ENCODE measurements at regions not wholly inside any gene's neighbourhood (a gene's known extent, or its start where the extent isn't known, plus 50 kb on each side); places are given as distances from the start of the nearest gene placed in this dataset.

- H2BK12ac ChIP-seq (ENCODE audit: low read length): no peak overlapping the region
- H3K79me1 ChIP-seq (ENCODE audit: low read length): no peaks in the 10 kb centered on the region
- H2AFZ ChIP-seq (ENCODE audit: insufficient read depth, low read length, poor library complexity): no peak overlapping the region
- no peak overlapping the region for H3K4me3 ChIP-seq (ENCODE audit: low read depth, low read length)
- H2AK5ac ChIP-seq (ENCODE audit: low read length): no peak overlapping the region
- no peak overlapping the region for H4K12ac ChIP-seq (ENCODE audit: low read depth, low read length)
- H3K18ac ChIP-seq (ENCODE audit: low read length): no peak overlapping the region
- no peaks in the 10 kb centered on the region for H3K27me3 ChIP-seq (ENCODE audit: insufficient read depth, low read length)
- no peak overlapping the region for H3K14ac ChIP-seq (ENCODE audit: low read length)
- no peak overlapping the region for H2BK120ac ChIP-seq (ENCODE audit: insufficient read depth, low read length, poor library complexity)
- H3K79me2 ChIP-seq (ENCODE audit: control insufficient read depth, insufficient read depth, low read length, poor library complexity): no peaks in the 10 kb centered on the region
- no peak overlapping the region for H3K23ac ChIP-seq (ENCODE audit: low read length)
- H3K4me1 ChIP-seq (ENCODE audit: control insufficient read depth in 1 of 2, insufficient read depth in 2 of 2, low read length in 2 of 2): no peaks in the 10 kb centered on the region
- no peak overlapping the region for H2BK5ac ChIP-seq (ENCODE audit: low read depth, low read length, poor library complexity)
- no peak overlapping the region for H4K91ac ChIP-seq (ENCODE audit: low read depth, low read length)
- H3K9me3 ChIP-seq (ENCODE audit: insufficient read depth, low read depth, low read length): no peaks in the 10 kb centered on the region
- no peak for DNase-seq
- no peak overlapping the region for H3K9ac ChIP-seq (ENCODE audit: low read length)
- H3K36me3 ChIP-seq (ENCODE audit: control insufficient read depth in 1 of 2, insufficient read depth in 2 of 2, low read length in 2 of 2): no peaks in the 10 kb centered on the region
- no CpG with 5 or more reads among the region's 7 CpGs for WGBS (ENCODE audit: extremely low coverage, insufficient coverage, insufficient read length)
- no peak overlapping the region for H3K4me2 ChIP-seq (ENCODE audit: low read length)
- no peak overlapping the region for H4K8ac ChIP-seq (ENCODE audit: low read depth, low read length)
- no peak overlapping the region for H3K4ac ChIP-seq (ENCODE audit: low read depth, low read length)
- no peak overlapping the region for H3K27ac ChIP-seq (ENCODE audit: low read depth, low read length)
These were observed 1206.0 kb downstream of the OLFM4 start for GRCh38 chr13:54234607-54235006.

- H2BK120ac ChIP-seq (ENCODE audit: insufficient read depth, low read length, poor library complexity): no peak overlapping the region
- H3K4ac ChIP-seq (ENCODE audit: low read depth, low read length): no peak overlapping the region
- H2AFZ ChIP-seq (ENCODE audit: insufficient read depth, low read length, poor library complexity): no peak overlapping the region
- H3K4me1 ChIP-seq (ENCODE audit: control insufficient read depth in 1 of 2, insufficient read depth in 2 of 2, low read length in 2 of 2): no peaks in the 10 kb centered on the region
- no peak overlapping the region for H3K4me3 ChIP-seq (ENCODE audit: low read depth, low read length)
- H3K27me3 ChIP-seq (ENCODE audit: insufficient read depth, low read length): no peaks in the 10 kb centered on the region
- H4K91ac ChIP-seq (ENCODE audit: low read depth, low read length): no peak overlapping the region
- no peak overlapping the region for H3K14ac ChIP-seq (ENCODE audit: low read length)
- H3K4me2 ChIP-seq (ENCODE audit: low read length): no peak overlapping the region
- H3K79me2 ChIP-seq (ENCODE audit: control insufficient read depth, insufficient read depth, low read length, poor library complexity): no peaks in the 10 kb centered on the region
- H3K9ac ChIP-seq (ENCODE audit: low read length): no peak overlapping the region
- H3K9me3 ChIP-seq (ENCODE audit: insufficient read depth, low read depth, low read length): no peaks in the 10 kb centered on the region
- no peak overlapping the region for H3K18ac ChIP-seq (ENCODE audit: low read length)
- no peak overlapping the region for H2AK5ac ChIP-seq (ENCODE audit: low read length)
- no peak overlapping the region for H4K12ac ChIP-seq (ENCODE audit: low read depth, low read length)
- no peak for DNase-seq
- no peak overlapping the region for H3K23ac ChIP-seq (ENCODE audit: low read length)
- H3K27ac ChIP-seq (ENCODE audit: low read depth, low read length): no peak overlapping the region
- H2BK5ac ChIP-seq (ENCODE audit: low read depth, low read length, poor library complexity): no peak overlapping the region
- no peaks in the 10 kb centered on the region for H3K36me3 ChIP-seq (ENCODE audit: control insufficient read depth in 1 of 2, insufficient read depth in 2 of 2, low read length in 2 of 2)
- no peaks in the 10 kb centered on the region for H3K79me1 ChIP-seq (ENCODE audit: low read length)
- H2BK12ac ChIP-seq (ENCODE audit: low read length): no peak overlapping the region
- no peak overlapping the region for H4K8ac ChIP-seq (ENCODE audit: low read depth, low read length)
These were observed 1213.1 kb downstream of the OLFM4 start for GRCh38 chr13:54241719-54242118.

GRCh38 chr13:54248306-54248705 lies 1219.7 kb downstream of the OLFM4 start:
- H3K36me3 ChIP-seq (ENCODE audit: control insufficient read depth in 1 of 2, insufficient read depth in 2 of 2, low read length in 2 of 2): no peaks in the 10 kb centered on the region
- no peak overlapping the region for H2BK5ac ChIP-seq (ENCODE audit: low read depth, low read length, poor library complexity)
- H3K79me1 ChIP-seq (ENCODE audit: low read length): no peaks in the 10 kb centered on the region
- H3K9me3 ChIP-seq (ENCODE audit: insufficient read depth, low read depth, low read length): no peaks in the 10 kb centered on the region
- no peak overlapping the region for H2BK120ac ChIP-seq (ENCODE audit: insufficient read depth, low read length, poor library complexity)
- no peak overlapping the region for H3K14ac ChIP-seq (ENCODE audit: low read length)
- H3K79me2 ChIP-seq (ENCODE audit: control insufficient read depth, insufficient read depth, low read length, poor library complexity): no peaks in the 10 kb centered on the region
- no peak overlapping the region for H2BK12ac ChIP-seq (ENCODE audit: low read length)
- no peak overlapping the region for H3K4me3 ChIP-seq (ENCODE audit: low read depth, low read length)
- no peak overlapping the region for H3K18ac ChIP-seq (ENCODE audit: low read length)
- no peak overlapping the region for H3K4ac ChIP-seq (ENCODE audit: low read depth, low read length)
- no peak overlapping the region for H3K27ac ChIP-seq (ENCODE audit: low read depth, low read length)
- H2AFZ ChIP-seq (ENCODE audit: insufficient read depth, low read length, poor library complexity): no peak overlapping the region
- H4K91ac ChIP-seq (ENCODE audit: low read depth, low read length): no peak overlapping the region
- no peak overlapping the region for H4K8ac ChIP-seq (ENCODE audit: low read depth, low read length)
- no peak for DNase-seq
- H3K4me1 ChIP-seq (ENCODE audit: control insufficient read depth in 1 of 2, insufficient read depth in 2 of 2, low read length in 2 of 2): no peaks in the 10 kb centered on the region
- WGBS (ENCODE audit: extremely low coverage, insufficient coverage, insufficient read length): no CpG with 5 or more reads among the region's 3 CpGs
- H3K23ac ChIP-seq (ENCODE audit: low read length): no peak overlapping the region
- no peak overlapping the region for H2AK5ac ChIP-seq (ENCODE audit: low read length)
- H4K12ac ChIP-seq (ENCODE audit: low read depth, low read length): no peak overlapping the region
- H3K4me2 ChIP-seq (ENCODE audit: low read length): no peak overlapping the region
- no peak overlapping the region for H3K9ac ChIP-seq (ENCODE audit: low read length)
- no peaks in the 10 kb centered on the region for H3K27me3 ChIP-seq (ENCODE audit: insufficient read depth, low read length)

GRCh38 chr13:54261856-54262255 lies 1233.2 kb downstream of the OLFM4 start:
- H3K4ac ChIP-seq (ENCODE audit: low read depth, low read length): no peak overlapping the region
- no peak overlapping the region for H3K18ac ChIP-seq (ENCODE audit: low read length)
- H3K4me3 ChIP-seq (ENCODE audit: low read depth, low read length): no peak overlapping the region
- no peak overlapping the region for H2BK5ac ChIP-seq (ENCODE audit: low read depth, low read length, poor library complexity)
- DNase-seq: no peak
- H3K79me2 ChIP-seq (ENCODE audit: control insufficient read depth, insufficient read depth, low read length, poor library complexity): no peaks in the 10 kb centered on the region
- no CpG with 5 or more reads among the region's 2 CpGs for WGBS (ENCODE audit: extremely low coverage, insufficient coverage, insufficient read length)
- H3K14ac ChIP-seq (ENCODE audit: low read length): no peak overlapping the region
- no peaks in the 10 kb centered on the region for H3K36me3 ChIP-seq (ENCODE audit: control insufficient read depth in 1 of 2, insufficient read depth in 2 of 2, low read length in 2 of 2)
- H3K9ac ChIP-seq (ENCODE audit: low read length): no peak overlapping the region
- H3K9me3 ChIP-seq (ENCODE audit: insufficient read depth, low read depth, low read length): no peaks in the 10 kb centered on the region
- no peak overlapping the region for H2AFZ ChIP-seq (ENCODE audit: insufficient read depth, low read length, poor library complexity)
- no peak overlapping the region for H3K27ac ChIP-seq (ENCODE audit: low read depth, low read length)
- no peak overlapping the region for H2BK120ac ChIP-seq (ENCODE audit: insufficient read depth, low read length, poor library complexity)
- no peak overlapping the region for H2BK12ac ChIP-seq (ENCODE audit: low read length)
- no peak overlapping the region for H4K91ac ChIP-seq (ENCODE audit: low read depth, low read length)
- no peaks in the 10 kb centered on the region for H3K79me1 ChIP-seq (ENCODE audit: low read length)
- H3K27me3 ChIP-seq (ENCODE audit: insufficient read depth, low read length): no peaks in the 10 kb centered on the region
- no peaks in the 10 kb centered on the region for H3K4me1 ChIP-seq (ENCODE audit: control insufficient read depth in 1 of 2, insufficient read depth in 2 of 2, low read length in 2 of 2)
- H3K23ac ChIP-seq (ENCODE audit: low read length): no peak overlapping the region
- no peak overlapping the region for H2AK5ac ChIP-seq (ENCODE audit: low read length)
- no peak overlapping the region for H3K4me2 ChIP-seq (ENCODE audit: low read length)
- H4K8ac ChIP-seq (ENCODE audit: low read depth, low read length): no peak overlapping the region
- no peak overlapping the region for H4K12ac ChIP-seq (ENCODE audit: low read depth, low read length)

- no peak overlapping the region for H2AFZ ChIP-seq (ENCODE audit: insufficient read depth, low read length, poor library complexity)
- H3K79me2 ChIP-seq (ENCODE audit: control insufficient read depth, insufficient read depth, low read length, poor library complexity): no peaks in the 10 kb centered on the region
- H3K4ac ChIP-seq (ENCODE audit: low read depth, low read length): no peak overlapping the region
- H4K91ac ChIP-seq (ENCODE audit: low read depth, low read length): no peak overlapping the region
- H3K23ac ChIP-seq (ENCODE audit: low read length): no peak overlapping the region
- H3K18ac ChIP-seq (ENCODE audit: low read length): no peak overlapping the region
- no peaks in the 10 kb centered on the region for H3K36me3 ChIP-seq (ENCODE audit: control insufficient read depth in 1 of 2, insufficient read depth in 2 of 2, low read length in 2 of 2)
- H3K4me3 ChIP-seq (ENCODE audit: low read depth, low read length): no peak overlapping the region
- H3K9ac ChIP-seq (ENCODE audit: low read length): no peak overlapping the region
- H3K14ac ChIP-seq (ENCODE audit: low read length): no peak overlapping the region
- H3K27me3 ChIP-seq (ENCODE audit: insufficient read depth, low read length): no peaks in the 10 kb centered on the region
- H4K8ac ChIP-seq (ENCODE audit: low read depth, low read length): no peak overlapping the region
- DNase-seq: no peak
- peaks cover 3% of the 10 kb centered on the region in 2 experiments for H3K4me1 ChIP-seq (ENCODE audit: control insufficient read depth in 1 of 2, insufficient read depth in 2 of 2, low read length in 2 of 2)
- H3K27ac ChIP-seq (ENCODE audit: low read depth, low read length): no peak overlapping the region
- no peaks in the 10 kb centered on the region for H3K9me3 ChIP-seq (ENCODE audit: insufficient read depth, low read depth, low read length)
- H3K79me1 ChIP-seq (ENCODE audit: low read length): no peaks in the 10 kb centered on the region
- H3K4me2 ChIP-seq (ENCODE audit: low read length): no peak overlapping the region
- no peak overlapping the region for H4K12ac ChIP-seq (ENCODE audit: low read depth, low read length)
- H2BK5ac ChIP-seq (ENCODE audit: low read depth, low read length, poor library complexity): no peak overlapping the region
- H2AK5ac ChIP-seq (ENCODE audit: low read length): no peak overlapping the region
- H2BK120ac ChIP-seq (ENCODE audit: insufficient read depth, low read length, poor library complexity): no peak overlapping the region
- no peak overlapping the region for H2BK12ac ChIP-seq (ENCODE audit: low read length)
These were observed 1235.3 kb downstream of the OLFM4 start for GRCh38 chr13:54263868-54264267.
